H1 (cell line): ENCODE measurements at regions not wholly inside any gene's neighbourhood (a gene's known extent, or its start where the extent isn't known, plus 50 kb on each side); places are given as distances from the start of the nearest gene placed in this dataset.

ENCODE experiments used
- CTCF ChIA-PET: fragments of 300-600 bp; sonication (Branson Sonifier 250); formaldehyde crosslinking; loops from one replicate; lab custom pipeline; 2021; ENCODE audit not compliant: partially characterized antibody; lab: Charles Lee
- POLR2A ChIA-PET: fragments of 300-600 bp; sonication (Branson Sonifier 250); formaldehyde crosslinking; loops from one replicate; lab custom pipeline; 2021; ENCODE audit warnings: inconsistent platforms; ENCODE audit not compliant: partially characterized antibody; lab: Charles Lee
- DNase-seq, 2 experiments: peaks; one replicate each; pipeline versions ENCODE4 v3.0.0 to v3.0.0-alpha.2; 2010 to 2022; ENCODE audit warnings: low spot score in 2 of 2, low read depth in 1 of 2, mixed read lengths in 1 of 2
- FAIRE-seq: peaks from 2 replicates; lab custom pipeline; 2011; peaks lifted over from hg19 to GRCh38; lab: Jason Lieb, UNC
- H2AFZ ChIP-seq: 2 replicates; pipeline ENCODE4 v1.8.1; 2012; ENCODE audit warnings: low read length, inconsistent platforms
- H2AK5ac ChIP-seq: 2 replicates; pipeline ENCODE4 v1.6.1; 2013; ENCODE audit warnings: low read depth, low read length
- H2BK120ac ChIP-seq: replicated peaks from 2 replicates; pipeline ENCODE3; 2013; ENCODE audit warnings: low read depth, low read length, inconsistent platforms
- H2BK12ac ChIP-seq: 2 replicates; pipeline ENCODE4 v1.6.1; 2013; ENCODE audit warnings: low read depth, low read length
- H2BK15ac ChIP-seq: 2 replicates; pipeline ENCODE4 v1.6.1; 2013; ENCODE audit warnings: low read length
- H2BK20ac ChIP-seq: 2 replicates; pipeline ENCODE4 v1.6.1; 2013; ENCODE audit warnings: low read length
- H2BK5ac ChIP-seq: 2 replicates; pipeline ENCODE4 v1.6.1; 2013; ENCODE audit warnings: low read depth, low read length
- H3K14ac ChIP-seq: 2 replicates; pipeline ENCODE4 v1.6.1; 2013; ENCODE audit warnings: inconsistent platforms; ENCODE audit not compliant: insufficient read length
- H3K18ac ChIP-seq: 2 replicates; pipeline ENCODE4 v1.6.1; 2013; ENCODE audit warnings: low read length; ENCODE audit errors: extremely low read depth
- H3K23ac ChIP-seq: 2 replicates; pipeline ENCODE4 v1.6.1; 2013; ENCODE audit warnings: inconsistent platforms; ENCODE audit not compliant: insufficient read length
- H3K23me2 ChIP-seq: 2 replicates; pipeline ENCODE4 v1.6.1; 2013; ENCODE audit warnings: low read depth, low read length
- H3K27ac ChIP-seq: 2 replicates; pipeline ENCODE4 v1.6.1; 2011; ENCODE audit warnings: low read depth, low read length, inconsistent platforms
- H3K27me3 ChIP-seq, 4 experiments: replicated peaks in 1 of 4; 1 replicate in 1 of 4; 2 replicates in 3 of 4; pipeline versions ENCODE4 v1.6.1 to v1.8.1; 2011 to 2013; ENCODE audit warnings: low read length in 3 of 4, mild to moderate bottlenecking in 3 of 4, inconsistent platforms in 2 of 4, mixed read lengths in 2 of 4, moderate library complexity in 1 of 4; ENCODE audit not compliant: control insufficient read depth in 3 of 4, insufficient read depth in 3 of 4; ENCODE audit errors: extremely low read depth in 1 of 4
- H3K36me3 ChIP-seq, 4 experiments: 2 replicates each; pipeline versions ENCODE4 v1.6.1 to v1.8.1; 2011 to 2013; ENCODE audit warnings: mild to moderate bottlenecking in 4 of 4, low read length in 3 of 4, moderate library complexity in 2 of 4, control low read depth in 1 of 4, inconsistent platforms in 1 of 4; ENCODE audit not compliant: insufficient read depth in 4 of 4, control insufficient read depth in 2 of 4
- H3K4ac ChIP-seq: replicated peaks from 2 replicates; pipeline ENCODE3; 2013; ENCODE audit warnings: low read length, low read depth, mixed read lengths, inconsistent platforms; ENCODE audit not compliant: insufficient read length
- H3K4me1 ChIP-seq, 4 experiments: replicated peaks in 1 of 4; 1 replicate in 1 of 4; 2 replicates in 3 of 4; pipeline versions ENCODE4 v1.6.1 to v1.8.1; 2011 to 2013; ENCODE audit warnings: low read length in 3 of 4, inconsistent platforms in 2 of 4, mixed read lengths in 1 of 4; ENCODE audit not compliant: insufficient read depth in 4 of 4, control insufficient read depth in 3 of 4
- H3K4me2 ChIP-seq, 2 experiments: 2 replicates each; pipeline versions ENCODE4 v1.6.1 to v1.8.1; 2011 to 2013; ENCODE audit warnings: low read depth in 2 of 2, low read length in 2 of 2, control low read depth in 1 of 2, inconsistent platforms in 1 of 2, mild to moderate bottlenecking in 1 of 2; ENCODE audit not compliant: insufficient read depth in 1 of 2
- H3K4me3 ChIP-seq, 4 experiments: fragments of 200-600, 300-600 bp in 1 of 4; sonication (generic), shearing (Covaris generic), sonication (Bioruptor Twin) in 1 of 4; 2 replicates each; pipeline versions ENCODE4 v1.5.1 to v1.8.1; 2011 to 2016; ENCODE audit warnings: low read length in 4 of 4, low read depth in 3 of 4, control low read depth in 2 of 4, inconsistent platforms in 2 of 4, mild to moderate bottlenecking in 2 of 4, mixed read lengths in 1 of 4, moderate library complexity in 1 of 4; ENCODE audit not compliant: insufficient read depth in 2 of 4; ENCODE audit errors: extremely low read depth in 1 of 4
- H3K56ac ChIP-seq: replicated peaks from 2 replicates; pipeline ENCODE3; 2013; ENCODE audit warnings: low read depth, mild to moderate bottlenecking, mixed read lengths, low read length, inconsistent platforms; ENCODE audit not compliant: insufficient read length
- H3K79me1 ChIP-seq: 2 replicates; pipeline ENCODE4 v1.6.1; 2013; ENCODE audit warnings: low read depth, low read length, control low read depth
- H3K79me2 ChIP-seq, 2 experiments: 2 replicates each; pipeline versions ENCODE4 v1.6.1 to v1.8.1; 2012 to 2013; ENCODE audit warnings: low read length in 2 of 2, mild to moderate bottlenecking in 2 of 2, inconsistent platforms in 1 of 2; ENCODE audit not compliant: insufficient read depth in 2 of 2, control insufficient read depth in 1 of 2
- H3K9ac ChIP-seq, 4 experiments: replicated peaks in 1 of 4; 1 replicate in 1 of 4; 2 replicates in 3 of 4; pipeline versions ENCODE4 v1.6.1 to v1.8.1; 2011 to 2013; ENCODE audit warnings: low read depth in 3 of 4, low read length in 3 of 4, control low read depth in 2 of 4, mild to moderate bottlenecking in 2 of 4, moderate library complexity in 2 of 4, inconsistent platforms in 1 of 4; ENCODE audit errors: extremely low read depth in 1 of 4
- H3K9me3 ChIP-seq, 2 experiments: 2 replicates each; pipeline versions ENCODE4 v1.6.1 to v1.8.1; 2012 to 2013; ENCODE audit warnings: mild to moderate bottlenecking in 2 of 2, moderate library complexity in 2 of 2, control low read depth in 1 of 2, inconsistent platforms in 1 of 2, low read depth in 1 of 2, low read length in 1 of 2, mixed read lengths in 1 of 2; ENCODE audit not compliant: insufficient read depth in 2 of 2
- H4K20me1 ChIP-seq, 2 experiments: replicated peaks in 1 of 2; 2 replicates each; pipeline versions ENCODE3 to v1.8.1; 2011 to 2013; ENCODE audit warnings: inconsistent platforms in 2 of 2, low read length in 2 of 2, mild to moderate bottlenecking in 1 of 2; ENCODE audit not compliant: insufficient read depth in 2 of 2, control insufficient read depth in 1 of 2
- H4K5ac ChIP-seq: 2 replicates; pipeline ENCODE4 v1.6.1; 2013; ENCODE audit warnings: low read length, low read depth, mixed read lengths, inconsistent platforms; ENCODE audit not compliant: insufficient read length
- H4K8ac ChIP-seq: 2 replicates; pipeline ENCODE4 v1.8.0; 2013; ENCODE audit warnings: mild to moderate bottlenecking, moderate library complexity, low read length, inconsistent platforms; ENCODE audit not compliant: insufficient read depth; ENCODE audit errors: extremely low read depth
- H4K91ac ChIP-seq: replicated peaks from 2 replicates; pipeline ENCODE3; 2013; ENCODE audit warnings: low read length, mixed read lengths, inconsistent platforms; ENCODE audit not compliant: insufficient read length
- BACH1 ChIP-seq: IDR thresholded peaks from 2 replicates; pipeline ENCODE4 v1.6.1; 2012; ENCODE audit warnings: low read length, improper control_type of control experiment
- BRCA1 ChIP-seq: IDR thresholded peaks from 2 replicates; pipeline ENCODE4 v1.6.1; 2012; ENCODE audit warnings: low read depth, low read length, improper control_type of control experiment
- EGR1 ChIP-seq: IDR thresholded peaks from 2 replicates; pipeline ENCODE4 v1.6.1; 2011; ENCODE audit warnings: low read depth, low read length, borderline replicate concordance
- GABPA ChIP-seq: IDR thresholded peaks from 2 replicates; pipeline ENCODE4 v1.6.1; 2011; ENCODE audit warnings: mild to moderate bottlenecking, low read length, moderate library complexity, borderline replicate concordance; ENCODE audit not compliant: insufficient read depth
- JUN ChIP-seq: IDR thresholded peaks from 2 replicates; pipeline ENCODE4 v1.6.1; 2011; ENCODE audit warnings: low read depth, mild to moderate bottlenecking, improper control_type of control experiment, low read length
- JUND ChIP-seq: IDR thresholded peaks from 2 replicates; pipeline ENCODE4 v1.6.1; 2011; ENCODE audit warnings: mild to moderate bottlenecking, improper control_type of control experiment, low read length
- KDM4A ChIP-seq: IDR thresholded peaks from one replicate; pipeline ENCODE4 v1.7.1; 2012; ENCODE audit warnings: low read depth, mild to moderate bottlenecking, moderate library complexity, low read length, inconsistent platforms; ENCODE audit not compliant: severe bottlenecking
- PHF8 ChIP-seq: fragments of 200-600 bp; sonication (generic); conservative IDR thresholded peaks from 2 replicates; pipeline ENCODE4 v1.7.1; 2012; ENCODE audit warnings: low read depth, mild to moderate bottlenecking, inconsistent platforms, low read length, moderate library complexity
- POLR2AphosphoS5 ChIP-seq: IDR thresholded peaks from 2 replicates; pipeline ENCODE4 v1.6.1; 2011; ENCODE audit warnings: low read depth, low read length
- SAP30 ChIP-seq: fragments of 300-600 bp; sonication (generic); IDR thresholded peaks from 2 replicates; pipeline ENCODE4 v1.7.1; 2012; ENCODE audit warnings: low read length, moderate library complexity, mild to moderate bottlenecking, inconsistent platforms; ENCODE audit not compliant: insufficient read depth, insufficient replicate concordance
- SIRT6 ChIP-seq: IDR thresholded peaks from one replicate; pipeline ENCODE4 v1.7.1; 2012; ENCODE audit warnings: low read length, inconsistent platforms
- SRF ChIP-seq: IDR thresholded peaks from 2 replicates; pipeline ENCODE4 v1.6.1; 2011; ENCODE audit warnings: mild to moderate bottlenecking, low read depth, low read length, moderate library complexity
- WGBS, 2 experiments: shearing (Covaris generic) in 1 of 2; methylation state at CpG; one replicate each; pipeline versions ENCODE4 v1.1.6 to v1.1.7; 2013 to 2015; ENCODE audit warnings: low lambda C conversion rate in 2 of 2, mixed read lengths in 2 of 2, inconsistent platforms in 1 of 2, low coverage in 1 of 2, missing lambda C conversion rate in 1 of 2; ENCODE audit not compliant: insufficient replicate concordance in 2 of 2, insufficient coverage in 1 of 2, insufficient read length in 1 of 2; ENCODE audit errors: extremely low coverage in 1 of 2, missing lambda C conversion rate in 1 of 2; 5-methylcytosine and 5-hydroxymethylcytosine counted together
- TF ChIP-seq, protein P1 (sequence below): IDR thresholded peaks from 2 replicates; pipeline ENCODE4 v1.6.1; 2011; ENCODE audit warnings: low read depth, mild to moderate bottlenecking, low read length; ENCODE audit not compliant: insufficient read depth

DNA sequence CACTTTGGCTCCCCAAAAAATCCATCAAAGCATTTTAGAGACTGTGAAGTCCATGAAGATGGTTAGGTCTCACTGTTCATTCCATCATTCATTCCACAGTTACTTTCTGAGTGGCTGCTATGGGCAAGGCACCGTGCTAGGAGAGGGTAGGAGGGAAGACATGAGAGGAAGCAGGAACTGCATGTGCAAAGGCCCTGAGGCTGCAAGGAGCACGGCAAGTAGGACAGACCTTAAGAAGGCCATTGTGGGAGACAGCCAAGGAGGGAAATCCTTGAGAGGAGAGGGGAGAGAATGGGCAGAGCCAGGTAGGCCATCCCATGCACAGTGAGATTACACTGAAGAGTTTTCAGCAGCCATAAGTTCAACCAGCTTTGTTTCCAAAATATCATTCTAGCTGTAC, 196.2 kb upstream of the DYNLRB2 start:
- Histone ChIP-seq H4K20me1 (no peaks in the 10 kb centered on the region), H2AK5ac (no peak overlapping the region), H3K56ac (no peak overlapping the region), H3K4ac (no peak overlapping the region), H2BK12ac (no peak overlapping the region), H3K36me3 (no peaks in the 10 kb centered on the region), H3K9ac (no peak overlapping the region), H3K18ac (no peak overlapping the region), H2BK20ac (no peak overlapping the region), H4K8ac (no peak overlapping the region), H3K27ac (no peak overlapping the region), H3K79me1 (no peaks in the 10 kb centered on the region), H2BK15ac (no peak overlapping the region), H3K4me2 (no peak overlapping the region), H4K91ac (no peak overlapping the region), H3K23me2 (no peaks in the 10 kb centered on the region), H3K4me3 (no peak overlapping the region), H3K23ac (no peak overlapping the region), H3K14ac (no peak overlapping the region), H4K5ac (no peak overlapping the region), H3K27me3 (peaks cover 0 to 2% (median 0%) of the 10 kb centered on the region in 4 experiments; a peak in 1 of 7 replicates), H2BK5ac (no peak overlapping the region), H2AFZ (no peak overlapping the region), H3K4me1 (no peaks in the 10 kb centered on the region), H3K9me3 (no peaks in the 10 kb centered on the region), H2BK120ac (no peak overlapping the region), H3K79me2 (no peaks in the 10 kb centered on the region)
- TF ChIP-seq GABPA, result no peak
- TF ChIP-seq POLR2AphosphoS5, result no peak
- no peak for TF ChIP-seq BRCA1
- no peak for TF ChIP-seq SRF
- no peak for TF ChIP-seq JUND
- TF ChIP-seq KDM4A, result no peak
- no peak for TF ChIP-seq SIRT6
- TF ChIP-seq, protein P1, sequence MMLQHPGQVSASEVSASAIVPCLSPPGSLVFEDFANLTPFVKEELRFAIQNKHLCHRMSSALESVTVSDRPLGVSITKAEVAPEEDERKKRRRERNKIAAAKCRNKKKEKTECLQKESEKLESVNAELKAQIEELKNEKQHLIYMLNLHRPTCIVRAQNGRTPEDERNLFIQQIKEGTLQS, result no peak
- no peak for TF ChIP-seq PHF8
- no peak for TF ChIP-seq EGR1
- TF ChIP-seq BACH1, result no peak
- TF ChIP-seq SAP30, result no peak
- TF ChIP-seq JUN, result no peak
- FAIRE-seq, result no peak
- ChIA-PET POLR2A (no interaction called here), CTCF (interaction anchor here (1.4 to 1.6 kb wide), 3 partner anchors 9 to 182 kb away, joined by 3 to 4 read pairs (median 4); no protein-coding TSS in a partner anchor)
- DNase-seq, result no peak
- WGBS, 2 experiments, result 97% methylated on average over 2 of the region's 2 CpGs; no CpG with 5 or more reads in 1 of the 2 experiments
